SK-MEL-5 (cell line): ENCODE measurements at regions not wholly inside any gene's neighbourhood (a gene's known extent, or its start where the extent isn't known, plus 50 kb on each side); places are given as distances from the start of the nearest gene placed in this dataset.

Experiments
- DNase-seq: peaks from one replicate; pipeline ENCODE4 v3.0.0-alpha.2; 2016; ENCODE audit warnings: low read depth, low spot score
- in situ Hi-C: cut with HindIII; loops from 2 replicates; pipeline ENCODE4 v1.10.0; 2016; ENCODE audit warnings: low sequenced_read_pairs, high pct_unique_total_duplicates, low pct_unique_long_range_greater_than_20kb

- in situ Hi-C loops = no loop called here
- peak; percentile 87 for DNase-seq
Observed at GRCh38 chr3:137946356-137946973, 63.5 kb upstream of the CLDN18 start.

GRCh38 chr3:137947117-137947516 is 62.8 kb upstream of the CLDN18 start:
- in situ Hi-C loops = no loop called here
- no peak for DNase-seq

GRCh38 chr3:137948400-137949072 is 61.4 kb upstream of the CLDN18 start:
- in situ Hi-C loops = no loop called here
- no peak for DNase-seq

- in situ Hi-C loops = no loop called here
- DNase-seq = no peak
Observed at GRCh38 chr3:137958636-137959035, 51.3 kb upstream of the CLDN18 start.
